NT2/D1 (cell line): ENCODE measurements at regions not wholly inside any gene's neighbourhood (a gene's known extent, or its start where the extent isn't known, plus 50 kb on each side); places are given as distances from the start of the nearest gene placed in this dataset.

ENCODE experiments used
- SUZ12 ChIP-seq: IDR thresholded peaks from 2 replicates; pipeline ENCODE4 v1.6.1; 2011; ENCODE audit not compliant: insufficient read length, insufficient read depth; ENCODE audit errors: extremely low read depth
- YY1 ChIP-seq: IDR thresholded peaks from 2 replicates; pipeline ENCODE4 v1.6.1; 2011; ENCODE audit not compliant: insufficient read length, insufficient read depth

DNA sequence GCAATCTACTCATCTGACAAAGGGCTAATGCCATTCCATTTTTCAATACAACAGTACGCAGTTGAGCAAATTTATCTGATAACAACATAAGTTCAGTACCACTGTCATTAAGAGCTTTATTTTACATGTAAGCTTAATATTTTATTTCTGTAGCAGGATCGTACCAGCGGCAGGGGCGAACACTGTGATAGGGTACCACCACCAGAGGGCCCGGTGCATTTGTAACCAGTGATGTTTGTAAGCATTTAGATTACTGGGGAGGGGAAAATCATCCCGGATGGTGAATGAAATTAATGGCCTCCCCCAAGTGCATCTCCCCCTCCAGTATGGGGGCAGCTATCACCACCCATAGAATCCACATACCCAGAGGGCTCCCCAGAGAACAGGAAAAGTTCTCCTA, 179.0 kb downstream of the ADGRA3 start:
- TF ChIP-seq YY1 (no peak), SUZ12 (no peak)
